SK-N-SH (cell line): ENCODE measurements at regions not wholly inside any gene's neighbourhood (a gene's known extent, or its start where the extent isn't known, plus 50 kb on each side); places are given as distances from the start of the nearest gene placed in this dataset.
"Not testable (repeated sequence)": the region's sequence is repeated elsewhere in the genome, so short reads cannot be mapped to it uniquely, and the experiment has no call there.

Source experiments
- EP300 ChIP-seq, 2 experiments: IDR thresholded peaks; 2 replicates each; pipeline versions ENCODE4 v1.4.0 to v1.6.1; 2012; ENCODE audit warnings: borderline replicate concordance in 1 of 2, low read depth in 1 of 2, low read length in 1 of 2
- TCF12 ChIP-seq: IDR thresholded peaks from 2 replicates; pipeline ENCODE4 v1.4.0; 2012
- TF ChIP-seq, protein P1 (sequence below): fragments of 200-600 bp; sonication (generic); IDR thresholded peaks from 2 replicates; pipeline ENCODE4 v1.6.1; 2017; ENCODE audit warnings: antibody characterized with exemption, mild to moderate bottlenecking, moderate library complexity
- TF ChIP-seq, protein P2 (sequence below): IDR thresholded peaks from 2 replicates; pipeline ENCODE4 v1.6.1; 2012; ENCODE audit warnings: mild to moderate bottlenecking, low read depth, low read length, moderate library complexity

- not testable (repeated sequence) for TF ChIP-seq EP300 (IDR thresholded peaks at IDR 0.05; ENCODE audit: borderline replicate concordance in 1 of 2, low read depth in 1 of 2, low read length in 1 of 2)
- TF ChIP-seq, protein P1, sequence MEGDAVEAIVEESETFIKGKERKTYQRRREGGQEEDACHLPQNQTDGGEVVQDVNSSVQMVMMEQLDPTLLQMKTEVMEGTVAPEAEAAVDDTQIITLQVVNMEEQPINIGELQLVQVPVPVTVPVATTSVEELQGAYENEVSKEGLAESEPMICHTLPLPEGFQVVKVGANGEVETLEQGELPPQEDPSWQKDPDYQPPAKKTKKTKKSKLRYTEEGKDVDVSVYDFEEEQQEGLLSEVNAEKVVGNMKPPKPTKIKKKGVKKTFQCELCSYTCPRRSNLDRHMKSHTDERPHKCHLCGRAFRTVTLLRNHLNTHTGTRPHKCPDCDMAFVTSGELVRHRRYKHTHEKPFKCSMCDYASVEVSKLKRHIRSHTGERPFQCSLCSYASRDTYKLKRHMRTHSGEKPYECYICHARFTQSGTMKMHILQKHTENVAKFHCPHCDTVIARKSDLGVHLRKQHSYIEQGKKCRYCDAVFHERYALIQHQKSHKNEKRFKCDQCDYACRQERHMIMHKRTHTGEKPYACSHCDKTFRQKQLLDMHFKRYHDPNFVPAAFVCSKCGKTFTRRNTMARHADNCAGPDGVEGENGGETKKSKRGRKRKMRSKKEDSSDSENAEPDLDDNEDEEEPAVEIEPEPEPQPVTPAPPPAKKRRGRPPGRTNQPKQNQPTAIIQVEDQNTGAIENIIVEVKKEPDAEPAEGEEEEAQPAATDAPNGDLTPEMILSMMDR = not testable (repeated sequence)
- TF ChIP-seq, protein P2, sequence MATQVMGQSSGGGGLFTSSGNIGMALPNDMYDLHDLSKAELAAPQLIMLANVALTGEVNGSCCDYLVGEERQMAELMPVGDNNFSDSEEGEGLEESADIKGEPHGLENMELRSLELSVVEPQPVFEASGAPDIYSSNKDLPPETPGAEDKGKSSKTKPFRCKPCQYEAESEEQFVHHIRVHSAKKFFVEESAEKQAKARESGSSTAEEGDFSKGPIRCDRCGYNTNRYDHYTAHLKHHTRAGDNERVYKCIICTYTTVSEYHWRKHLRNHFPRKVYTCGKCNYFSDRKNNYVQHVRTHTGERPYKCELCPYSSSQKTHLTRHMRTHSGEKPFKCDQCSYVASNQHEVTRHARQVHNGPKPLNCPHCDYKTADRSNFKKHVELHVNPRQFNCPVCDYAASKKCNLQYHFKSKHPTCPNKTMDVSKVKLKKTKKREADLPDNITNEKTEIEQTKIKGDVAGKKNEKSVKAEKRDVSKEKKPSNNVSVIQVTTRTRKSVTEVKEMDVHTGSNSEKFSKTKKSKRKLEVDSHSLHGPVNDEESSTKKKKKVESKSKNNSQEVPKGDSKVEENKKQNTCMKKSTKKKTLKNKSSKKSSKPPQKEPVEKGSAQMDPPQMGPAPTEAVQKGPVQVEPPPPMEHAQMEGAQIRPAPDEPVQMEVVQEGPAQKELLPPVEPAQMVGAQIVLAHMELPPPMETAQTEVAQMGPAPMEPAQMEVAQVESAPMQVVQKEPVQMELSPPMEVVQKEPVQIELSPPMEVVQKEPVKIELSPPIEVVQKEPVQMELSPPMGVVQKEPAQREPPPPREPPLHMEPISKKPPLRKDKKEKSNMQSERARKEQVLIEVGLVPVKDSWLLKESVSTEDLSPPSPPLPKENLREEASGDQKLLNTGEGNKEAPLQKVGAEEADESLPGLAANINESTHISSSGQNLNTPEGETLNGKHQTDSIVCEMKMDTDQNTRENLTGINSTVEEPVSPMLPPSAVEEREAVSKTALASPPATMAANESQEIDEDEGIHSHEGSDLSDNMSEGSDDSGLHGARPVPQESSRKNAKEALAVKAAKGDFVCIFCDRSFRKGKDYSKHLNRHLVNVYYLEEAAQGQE = not testable (repeated sequence)
- peak; percentile 35; the same call in 1 of the 2 replicates for TF ChIP-seq TCF12
These were observed 159.4 kb downstream of the SKIDA1 start for GRCh38 chr10:21366108-21366507.
